PC-9 (cell line): ENCODE measurements at regions not wholly inside any gene's neighbourhood (a gene's known extent, or its start where the extent isn't known, plus 50 kb on each side); places are given as distances from the start of the nearest gene placed in this dataset.

Source experiments
- BruUV-seq: library from RNA; stranded (reverse); fragments of 400-500 nt; replicated peaks from 2 replicates; lab custom pipeline; 2021; lab: Mats Ljungman, UMichigan
- CTCF ChIA-PET: fragments of 300-600 bp; sonication (Branson Sonifier 250); formaldehyde crosslinking; loops from one replicate; lab custom pipeline; 2022; ENCODE audit warnings: antibody characterized with exemption; lab: Charles Lee
- POLR2A ChIA-PET: fragments of 300-600 bp; sonication (Branson Sonifier 250); formaldehyde crosslinking; loops from one replicate; lab custom pipeline; 2022; ENCODE audit warnings: antibody characterized with exemption; ENCODE audit not compliant: unreplicated experiment; lab: Charles Lee
- DNase-seq, 2 experiments: peaks; one replicate each; pipeline versions ENCODE4 v3.0.0 to v3.0.0-alpha.2; 2015 to 2022; ENCODE audit warnings: mixed read lengths in 1 of 2
- H2AFZ ChIP-seq: fragments of 200-600 bp; sonication (generic); 2 replicates; pipeline ENCODE4 v1.8.1; 2017; ENCODE audit warnings: antibody characterized with exemption
- H3F3A ChIP-seq: fragments of 200-600 bp; sonication (generic); 2 replicates; pipeline ENCODE4 v1.8.1; 2017; ENCODE audit warnings: antibody characterized with exemption, mild to moderate bottlenecking, low read depth; ENCODE audit not compliant: insufficient read depth
- H3K27ac ChIP-seq: fragments of 200-600 bp; sonication (generic); 2 replicates; pipeline ENCODE4 v1.6.1; 2016; ENCODE audit warnings: mixed run types
- H3K27me3 ChIP-seq: fragments of 200-600 bp; sonication (generic); 2 replicates; pipeline ENCODE4 v1.6.1; 2016; ENCODE audit warnings: low read depth, mixed run types; ENCODE audit not compliant: insufficient read depth
- H3K36me3 ChIP-seq: fragments of 200-600 bp; sonication (generic); 2 replicates; pipeline ENCODE4 v1.6.1; 2016; ENCODE audit warnings: low read depth, mixed run types
- H3K4me1 ChIP-seq: fragments of 200-600 bp; sonication (generic); replicated peaks from 2 replicates; pipeline ENCODE4 v1.6.1; 2016; ENCODE audit warnings: mixed run types; ENCODE audit not compliant: insufficient read depth
- H3K4me2 ChIP-seq: fragments of 200-600 bp; sonication (generic); 2 replicates; pipeline ENCODE4 v1.6.1; 2017; ENCODE audit warnings: mixed run types
- H3K4me3 ChIP-seq: fragments of 200-600 bp; sonication (generic); 2 replicates; pipeline ENCODE4 v1.6.1; 2016; ENCODE audit warnings: mixed run types
- H3K79me2 ChIP-seq: fragments of 200-600 bp; sonication (generic); 2 replicates; pipeline ENCODE4 v1.6.1; 2017; ENCODE audit warnings: low read depth, mixed run types
- H3K9me2 ChIP-seq: fragments of 200-600 bp; sonication (generic); 2 replicates; pipeline ENCODE4 v1.8.1; 2017; ENCODE audit warnings: mild to moderate bottlenecking; ENCODE audit not compliant: insufficient read depth
- H3K9me3 ChIP-seq: fragments of 200-600 bp; sonication (generic); 2 replicates; pipeline ENCODE4 v1.8.1; 2016; ENCODE audit warnings: low read depth; ENCODE audit not compliant: insufficient read depth
- H4K20me1 ChIP-seq: fragments of 200-600 bp; sonication (generic); 2 replicates; pipeline ENCODE4 v1.8.1; 2017; ENCODE audit not compliant: insufficient read depth
- EZH2 ChIP-seq: fragments of 200-600 bp; sonication (generic); IDR thresholded peaks from 2 replicates; pipeline ENCODE4 v1.8.0; 2017; ENCODE audit warnings: antibody characterized with exemption, low read depth
- intact Hi-C: fragments of 100-400 bp; cut with micrococcal nuclease; formaldehyde crosslinking; loops from one replicate; pipeline ENCODE4 v1.10.0; 2022; ENCODE audit not compliant: unreplicated experiment
- TF ChIP-seq, protein P1 (sequence below): fragments of 200-600 bp; sonication (generic); conservative IDR thresholded peaks from 2 replicates; pipeline ENCODE4 v1.6.1; 2017; ENCODE audit warnings: mixed run types, antibody characterized with exemption, mild to moderate bottlenecking, moderate library complexity

DNA sequence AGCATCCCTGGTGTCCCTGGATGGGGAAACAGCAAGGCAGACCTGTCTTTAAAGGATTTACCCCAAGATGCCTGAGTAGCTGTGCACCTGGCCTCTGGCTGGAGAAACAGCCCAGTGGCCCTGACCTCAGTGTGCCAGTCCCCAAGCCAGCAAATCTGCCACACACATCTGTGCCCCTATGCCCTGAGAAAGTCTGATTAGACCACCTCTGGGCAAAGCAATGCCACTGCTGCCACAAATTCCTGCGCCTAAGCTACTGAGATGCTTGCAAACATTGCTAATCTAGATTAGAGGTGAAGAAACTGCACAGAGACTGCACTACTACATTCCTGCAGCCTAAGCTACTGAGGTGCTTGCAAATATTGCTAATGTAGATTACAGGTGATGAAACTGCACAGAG, 269.6 kb downstream of the CEMIP2 start:
- Histone ChIP-seq H3K4me1 (no peaks in the 10 kb centered on the region), H3K9me2 (no peaks in the 10 kb centered on the region), H3K79me2 (no peaks in the 10 kb centered on the region), H3K27me3 (no peaks in the 10 kb centered on the region), H3K9me3 (no peaks in the 10 kb centered on the region), H3K36me3 (no peaks in the 10 kb centered on the region), H3K4me2 (no peak overlapping the region), H4K20me1 (no peaks in the 10 kb centered on the region; the same call in 1 of the 2 replicates), H2AFZ (no peak overlapping the region), H3F3A (no peaks in the 10 kb centered on the region), H3K27ac (no peak overlapping the region), H3K4me3 (no peak overlapping the region)
- BruUV-seq = no TSS peak
- TF ChIP-seq EZH2 = no peak
- TF ChIP-seq, protein P1, sequence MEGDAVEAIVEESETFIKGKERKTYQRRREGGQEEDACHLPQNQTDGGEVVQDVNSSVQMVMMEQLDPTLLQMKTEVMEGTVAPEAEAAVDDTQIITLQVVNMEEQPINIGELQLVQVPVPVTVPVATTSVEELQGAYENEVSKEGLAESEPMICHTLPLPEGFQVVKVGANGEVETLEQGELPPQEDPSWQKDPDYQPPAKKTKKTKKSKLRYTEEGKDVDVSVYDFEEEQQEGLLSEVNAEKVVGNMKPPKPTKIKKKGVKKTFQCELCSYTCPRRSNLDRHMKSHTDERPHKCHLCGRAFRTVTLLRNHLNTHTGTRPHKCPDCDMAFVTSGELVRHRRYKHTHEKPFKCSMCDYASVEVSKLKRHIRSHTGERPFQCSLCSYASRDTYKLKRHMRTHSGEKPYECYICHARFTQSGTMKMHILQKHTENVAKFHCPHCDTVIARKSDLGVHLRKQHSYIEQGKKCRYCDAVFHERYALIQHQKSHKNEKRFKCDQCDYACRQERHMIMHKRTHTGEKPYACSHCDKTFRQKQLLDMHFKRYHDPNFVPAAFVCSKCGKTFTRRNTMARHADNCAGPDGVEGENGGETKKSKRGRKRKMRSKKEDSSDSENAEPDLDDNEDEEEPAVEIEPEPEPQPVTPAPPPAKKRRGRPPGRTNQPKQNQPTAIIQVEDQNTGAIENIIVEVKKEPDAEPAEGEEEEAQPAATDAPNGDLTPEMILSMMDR = no peak
- intact Hi-C loops = loop anchor here (10.0 kb wide), 1 partner anchor 266 kb away; the partner anchor contains the start of gene CEMIP2
- no peak for DNase-seq
- ChIA-PET CTCF (no interaction called here), POLR2A (no interaction called here)

DNA sequence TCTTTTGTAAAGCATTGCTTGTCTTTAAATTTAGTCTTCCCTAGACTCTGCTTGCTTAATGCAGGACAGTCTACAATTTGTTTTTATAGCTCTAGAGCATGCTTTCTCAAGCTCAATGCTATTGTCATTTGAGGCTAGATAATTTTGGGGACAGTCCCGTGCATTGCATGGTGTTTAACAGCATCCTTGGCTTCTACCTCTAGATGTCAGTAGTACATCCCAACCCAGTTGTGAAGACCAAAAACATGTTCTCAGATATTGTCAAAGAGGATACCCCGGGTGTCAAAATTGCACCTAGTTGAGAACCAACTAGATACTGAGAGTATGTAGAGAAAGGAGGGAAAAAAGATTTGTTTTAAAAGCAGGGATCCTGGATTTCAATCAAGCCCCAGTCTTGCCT, 277.5 kb downstream of the CEMIP2 start:
- Histone ChIP-seq H3K4me1 (peaks cover 7% of the 10 kb centered on the region), H3F3A (no peaks in the 10 kb centered on the region), H3K9me2 (no peaks in the 10 kb centered on the region), H3K9me3 (no peaks in the 10 kb centered on the region), H3K27me3 (no peaks in the 10 kb centered on the region), H3K27ac (no peak overlapping the region), H3K4me3 (no peak overlapping the region), H3K36me3 (no peaks in the 10 kb centered on the region), H3K4me2 (no peak overlapping the region), H2AFZ (no peak overlapping the region), H3K79me2 (no peaks in the 10 kb centered on the region), H4K20me1 (no peaks in the 10 kb centered on the region; the same call in 1 of the 2 replicates)
- POLR2A ChIA-PET = no interaction called here
- TF ChIP-seq, protein P1 = peak; percentile 48; the same call in 1 of the 2 replicates
- no peak for TF ChIP-seq EZH2
- DNase-seq = no peak
- intact Hi-C loops = loop anchor here (10.0 kb wide), 1 partner anchor 274 kb away; the partner anchor contains the start of gene CEMIP2
- CTCF ChIA-PET = interaction anchor here (0.6 kb wide), 1 partner anchor 236 kb away, joined by 3 read pairs; no protein-coding TSS in a partner anchor
- BruUV-seq = no TSS peak

DNA sequence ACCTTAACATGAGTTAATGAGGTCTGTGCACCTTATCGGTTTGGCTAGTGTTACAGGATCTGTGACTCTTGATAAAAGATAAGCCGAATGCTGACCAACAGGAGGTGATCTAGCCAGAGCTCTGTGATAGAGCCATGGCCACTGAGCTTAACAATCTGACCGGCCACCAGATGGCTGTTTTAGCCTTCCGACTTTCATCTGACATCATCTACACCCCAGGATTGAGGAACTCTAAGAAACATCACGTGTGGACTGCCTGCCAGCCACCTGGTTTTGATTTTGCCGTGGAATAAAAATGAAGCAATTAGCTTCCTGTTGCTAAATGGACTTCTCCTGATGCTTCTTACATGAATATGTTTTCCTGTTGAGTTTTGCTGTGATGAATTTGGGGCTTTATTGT, 281.3 kb downstream of the CEMIP2 start:
- CTCF ChIA-PET = interaction anchor here (0.7 to 0.8 kb wide), 2 partner anchors 198 to 201 kb away, joined by 3 read pairs; no protein-coding TSS in a partner anchor
- no peaks in the 10 kb centered on the region for H3K27me3 ChIP-seq

More for the DNA sequence above, 281.3 kb downstream of the CEMIP2 start:
- no TSS peak for BruUV-seq
- Histone ChIP-seq H3K4me3 (no peak overlapping the region), H2AFZ (no peak overlapping the region), H3K79me2 (no peaks in the 10 kb centered on the region), H3K4me2 (no peak overlapping the region), H3K9me3 (no peaks in the 10 kb centered on the region), H4K20me1 (no peaks in the 10 kb centered on the region), H3K9me2 (no peaks in the 10 kb centered on the region), H3K27ac (no peak overlapping the region), H3F3A (no peaks in the 10 kb centered on the region), H3K36me3 (no peaks in the 10 kb centered on the region), H3K4me1 (peaks cover 9% of the 10 kb centered on the region)
- no peak for TF ChIP-seq EZH2
- TF ChIP-seq, protein P1 = no peak
- intact Hi-C loops = no loop called here
- POLR2A ChIA-PET = no interaction called here
- no peak for DNase-seq
